ENCODE measurements at regions not wholly inside any gene's neighbourhood (a gene's known extent, or its start where the extent isn't known, plus 50 kb on each side); places are given as distances from the start of the nearest gene placed in this dataset.
"Not testable (repeated sequence)": the region's sequence is repeated elsewhere in the genome, so short reads cannot be mapped to it uniquely, and the experiment has no call there.

DNA sequence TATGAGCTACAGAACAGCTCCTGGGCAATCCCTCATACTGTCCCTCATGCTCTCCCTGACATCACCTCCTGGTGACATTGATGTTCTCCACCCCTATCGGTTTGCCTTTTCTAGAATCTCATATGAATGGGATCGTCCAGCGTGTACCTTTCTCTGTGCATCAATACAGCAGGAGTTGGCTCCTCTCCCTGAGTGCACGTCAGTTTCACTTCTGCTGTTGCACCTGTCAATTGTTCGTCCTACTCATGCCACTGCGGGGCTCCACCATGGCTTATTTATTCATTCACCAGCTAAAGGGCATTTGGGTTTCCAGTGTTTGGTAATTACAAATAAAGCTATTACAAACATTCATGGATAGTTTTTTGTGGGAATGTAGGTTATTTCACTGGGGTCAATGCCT lies 269.1 kb upstream of the ZFP42 start:
- Histone ChIP-seq H3K4me3 (no peak overlapping the region), H3K9ac (ENCODE audit: insufficient read depth in 1 of 2, low read length in 2 of 2) (no peak overlapping the region), H3K36me3 (ENCODE audit: control insufficient read depth in 4 of 4, insufficient read depth in 4 of 4, low read length in 4 of 4) (no peaks in the 10 kb centered on the region), H3K9me3 (ENCODE audit: control insufficient read depth in 4 of 4, insufficient read depth in 3 of 4, low read length in 3 of 4) (peaks cover 0 to 8% (median 2%) of the 10 kb centered on the region in 4 donors), H3K27me3 (ENCODE audit: control insufficient read depth in 3 of 3, insufficient read depth in 3 of 3, low read length in 2 of 3) (no peaks in the 10 kb centered on the region), H3K27ac (ENCODE audit: low read depth in 1 of 2, low read length in 1 of 2) (no peak overlapping the region), H3K4me1 (ENCODE audit: control insufficient read depth in 5 of 5, insufficient read depth in 5 of 5, low read length in 5 of 5) (no peaks in the 10 kb centered on the region)
- DNase-seq (no peak), ATAC-seq (ENCODE audit: insufficient read depth, low FRiP score) (no peak)
- TF ChIP-seq, protein P1, sequence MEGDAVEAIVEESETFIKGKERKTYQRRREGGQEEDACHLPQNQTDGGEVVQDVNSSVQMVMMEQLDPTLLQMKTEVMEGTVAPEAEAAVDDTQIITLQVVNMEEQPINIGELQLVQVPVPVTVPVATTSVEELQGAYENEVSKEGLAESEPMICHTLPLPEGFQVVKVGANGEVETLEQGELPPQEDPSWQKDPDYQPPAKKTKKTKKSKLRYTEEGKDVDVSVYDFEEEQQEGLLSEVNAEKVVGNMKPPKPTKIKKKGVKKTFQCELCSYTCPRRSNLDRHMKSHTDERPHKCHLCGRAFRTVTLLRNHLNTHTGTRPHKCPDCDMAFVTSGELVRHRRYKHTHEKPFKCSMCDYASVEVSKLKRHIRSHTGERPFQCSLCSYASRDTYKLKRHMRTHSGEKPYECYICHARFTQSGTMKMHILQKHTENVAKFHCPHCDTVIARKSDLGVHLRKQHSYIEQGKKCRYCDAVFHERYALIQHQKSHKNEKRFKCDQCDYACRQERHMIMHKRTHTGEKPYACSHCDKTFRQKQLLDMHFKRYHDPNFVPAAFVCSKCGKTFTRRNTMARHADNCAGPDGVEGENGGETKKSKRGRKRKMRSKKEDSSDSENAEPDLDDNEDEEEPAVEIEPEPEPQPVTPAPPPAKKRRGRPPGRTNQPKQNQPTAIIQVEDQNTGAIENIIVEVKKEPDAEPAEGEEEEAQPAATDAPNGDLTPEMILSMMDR (IDR thresholded peaks at IDR 0.05; ENCODE audit: control extremely low read depth, extremely low read depth), result no peak
- 90 to 93% methylated on average over 6 of the region's 6 CpGs for WGBS, 2 donors

DNA sequence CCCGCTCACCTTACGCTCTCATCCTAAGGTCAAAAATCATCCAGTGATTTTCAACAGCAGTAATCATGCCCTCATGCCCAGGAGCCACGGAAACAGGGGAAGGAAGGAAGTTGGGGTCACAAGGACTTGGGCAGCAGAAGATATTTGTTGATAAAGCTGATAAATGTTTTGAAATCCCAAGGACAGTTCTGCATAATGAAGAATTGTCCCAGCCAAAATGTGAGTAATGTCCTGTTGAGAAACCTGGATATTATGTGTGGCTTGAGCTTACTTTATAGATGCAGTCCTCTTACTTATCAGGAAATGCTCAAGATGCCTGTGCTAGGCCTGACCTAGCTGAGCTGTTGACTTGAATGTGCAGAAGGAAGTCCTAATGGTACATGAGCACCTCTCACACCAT lies 263.0 kb upstream of the ZFP42 start:
- H3K4me1 ChIP-seq (ENCODE audit: control insufficient read depth in 5 of 5, insufficient read depth in 5 of 5, low read length in 5 of 5), result no peaks in the 10 kb centered on the region
- no peak overlapping the region for H3K4me3 ChIP-seq
- WGBS, 2 donors, result 56 to 60% methylated on average over 3 of the region's 3 CpGs
- TF ChIP-seq, protein P1 (IDR thresholded peaks at IDR 0.05; ENCODE audit: control extremely low read depth, extremely low read depth), result no peak
- peaks cover 0 to 8% (median 2%) of the 10 kb centered on the region in 4 donors for H3K9me3 ChIP-seq (ENCODE audit: control insufficient read depth in 4 of 4, insufficient read depth in 3 of 4, low read length in 3 of 4)
- H3K9ac ChIP-seq (ENCODE audit: insufficient read depth in 1 of 2, low read length in 2 of 2), result no peak overlapping the region
- H3K27me3 ChIP-seq (ENCODE audit: control insufficient read depth in 3 of 3, insufficient read depth in 3 of 3, low read length in 2 of 3), result no peaks in the 10 kb centered on the region
- DNase-seq (no peak), ATAC-seq (ENCODE audit: insufficient read depth, low FRiP score) (no peak)
- H3K36me3 ChIP-seq (ENCODE audit: control insufficient read depth in 4 of 4, insufficient read depth in 4 of 4, low read length in 4 of 4), result no peaks in the 10 kb centered on the region
- peak overlapping the region in 1 of 2 donors; percentile 33 for H3K27ac ChIP-seq (ENCODE audit: low read depth in 1 of 2, low read length in 1 of 2)

DNA sequence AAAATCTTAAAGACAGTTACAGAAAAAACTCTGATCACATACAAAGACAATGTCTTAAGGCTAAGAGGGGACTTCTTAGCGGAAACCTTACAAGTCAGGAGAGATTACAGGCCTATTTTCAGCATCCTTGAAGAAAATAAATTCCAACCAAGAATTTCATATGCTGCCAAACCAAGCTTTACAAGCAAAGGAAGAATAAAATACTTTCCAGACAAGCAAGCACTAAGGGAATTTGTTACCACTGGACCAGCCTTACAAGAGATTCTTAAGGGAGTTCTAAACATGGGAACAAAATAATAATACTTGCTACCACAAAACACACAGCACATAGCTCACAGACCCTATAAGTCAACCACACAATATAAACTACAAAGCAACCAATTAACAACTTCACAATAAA lies 255.8 kb upstream of the ZFP42 start:
- H3K4me3 ChIP-seq, result no peak overlapping the region
- H3K27ac ChIP-seq (ENCODE audit: low read depth in 1 of 2, low read length in 1 of 2), result no peak overlapping the region
- H3K4me1 ChIP-seq (ENCODE audit: control insufficient read depth in 5 of 5, insufficient read depth in 5 of 5, low read length in 5 of 5), result no peaks in the 10 kb centered on the region
- no peaks in the 10 kb centered on the region for H3K27me3 ChIP-seq (ENCODE audit: control insufficient read depth in 3 of 3, insufficient read depth in 3 of 3, low read length in 2 of 3)
- 88 to 94% methylated on average over 1 of the region's 1 CpG for WGBS, 2 donors
- H3K36me3 ChIP-seq (ENCODE audit: control insufficient read depth in 4 of 4, insufficient read depth in 4 of 4, low read length in 4 of 4), result no peaks in the 10 kb centered on the region
- no peak overlapping the region for H3K9ac ChIP-seq (ENCODE audit: insufficient read depth in 1 of 2, low read length in 2 of 2)
- TF ChIP-seq, protein P1 (IDR thresholded peaks at IDR 0.05; ENCODE audit: control extremely low read depth, extremely low read depth), result no peak
- ATAC-seq (ENCODE audit: insufficient read depth, low FRiP score) (no peak), DNase-seq (no peak)
- peaks cover 0 to 9% (median 4%) of the 10 kb centered on the region in 4 donors for H3K9me3 ChIP-seq (ENCODE audit: control insufficient read depth in 4 of 4, insufficient read depth in 3 of 4, low read length in 3 of 4)

DNA sequence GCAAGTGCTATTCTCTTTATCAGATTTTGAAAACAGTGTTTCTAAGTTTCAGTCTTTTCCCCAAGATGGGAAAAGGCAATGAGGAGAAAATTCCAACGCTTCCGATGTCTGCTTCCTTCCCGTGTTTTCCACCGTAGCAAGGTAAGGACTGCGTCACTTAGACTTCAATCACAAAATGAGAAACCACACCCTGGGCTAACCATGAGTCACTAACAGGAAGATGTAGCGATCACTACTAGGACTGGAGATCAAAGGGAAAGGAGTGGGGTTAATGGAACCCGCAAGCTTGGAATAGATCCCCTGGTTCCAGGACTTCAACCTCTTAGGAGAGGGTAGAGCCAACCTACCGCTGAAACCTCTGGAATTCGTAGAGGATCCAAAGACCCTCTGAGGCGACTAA lies 250.7 kb upstream of the ZFP42 start:
- WGBS, 2 donors, result 86 to 93% methylated on average over 10 of the region's 10 CpGs
- Histone ChIP-seq H3K36me3 (ENCODE audit: control insufficient read depth in 4 of 4, insufficient read depth in 4 of 4, low read length in 4 of 4) (no peaks in the 10 kb centered on the region), H3K4me1 (ENCODE audit: control insufficient read depth in 5 of 5, insufficient read depth in 5 of 5, low read length in 5 of 5) (no peaks in the 10 kb centered on the region), H3K27me3 (ENCODE audit: control insufficient read depth in 3 of 3, insufficient read depth in 3 of 3, low read length in 2 of 3) (no peaks in the 10 kb centered on the region), H3K4me3 (no peak overlapping the region), H3K9me3 (ENCODE audit: control insufficient read depth in 4 of 4, insufficient read depth in 3 of 4, low read length in 3 of 4) (peaks cover 0 to 2% (median 0%) of the 10 kb centered on the region in 4 donors), H3K9ac (ENCODE audit: insufficient read depth in 1 of 2, low read length in 2 of 2) (no peak overlapping the region), H3K27ac (ENCODE audit: low read depth in 1 of 2, low read length in 1 of 2) (no peak overlapping the region)
- TF ChIP-seq, protein P1 (IDR thresholded peaks at IDR 0.05; ENCODE audit: control extremely low read depth, extremely low read depth), result no peak
- ATAC-seq (ENCODE audit: insufficient read depth, low FRiP score), result no peak
- no peak for DNase-seq

DNA sequence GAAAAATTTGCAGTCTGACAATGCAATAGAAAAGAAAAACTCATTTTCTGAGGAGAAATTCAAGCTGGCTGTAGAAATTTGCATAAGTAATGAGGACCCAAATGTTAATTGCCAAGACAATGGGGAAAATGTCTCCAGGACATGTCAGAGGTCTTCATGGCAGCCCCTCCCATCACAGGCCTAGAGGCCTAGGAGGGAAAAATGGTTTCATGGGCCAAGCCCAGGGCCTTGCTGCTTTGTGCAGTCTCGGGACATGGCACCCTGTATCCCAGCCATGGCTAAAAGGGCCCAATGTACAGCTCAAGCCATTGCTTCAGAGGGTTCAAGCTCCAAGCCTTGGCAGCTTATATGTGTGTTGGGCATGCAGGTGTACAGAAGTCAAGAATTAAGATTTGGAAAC lies 244.9 kb upstream of the ZFP42 start:
- H3K9me3 ChIP-seq (ENCODE audit: control insufficient read depth in 4 of 4, insufficient read depth in 3 of 4, low read length in 3 of 4); H3K9ac ChIP-seq (ENCODE audit: insufficient read depth in 1 of 2, low read length in 2 of 2); H3K4me3 ChIP-seq; H3K36me3 ChIP-seq (ENCODE audit: control insufficient read depth in 4 of 4, insufficient read depth in 4 of 4, low read length in 4 of 4); DNase-seq; H3K27me3 ChIP-seq (ENCODE audit: control insufficient read depth in 3 of 3, insufficient read depth in 3 of 3, low read length in 2 of 3); H3K27ac ChIP-seq (ENCODE audit: low read depth in 1 of 2, low read length in 1 of 2); ATAC-seq (ENCODE audit: insufficient read depth, low FRiP score); H3K4me1 ChIP-seq (ENCODE audit: control insufficient read depth in 5 of 5, insufficient read depth in 5 of 5, low read length in 5 of 5): not testable (repeated sequence)
- WGBS, 2 donors, result 86 to 87% methylated on average over 1 of the region's 1 CpG
